ENCODE measurements at regions not wholly inside any gene's neighbourhood (a gene's known extent, or its start where the extent isn't known, plus 50 kb on each side); places are given as distances from the start of the nearest gene placed in this dataset.
"Not testable (repeated sequence)": the region's sequence is repeated elsewhere in the genome, so short reads cannot be mapped to it uniquely, and the experiment has no call there.

DNA sequence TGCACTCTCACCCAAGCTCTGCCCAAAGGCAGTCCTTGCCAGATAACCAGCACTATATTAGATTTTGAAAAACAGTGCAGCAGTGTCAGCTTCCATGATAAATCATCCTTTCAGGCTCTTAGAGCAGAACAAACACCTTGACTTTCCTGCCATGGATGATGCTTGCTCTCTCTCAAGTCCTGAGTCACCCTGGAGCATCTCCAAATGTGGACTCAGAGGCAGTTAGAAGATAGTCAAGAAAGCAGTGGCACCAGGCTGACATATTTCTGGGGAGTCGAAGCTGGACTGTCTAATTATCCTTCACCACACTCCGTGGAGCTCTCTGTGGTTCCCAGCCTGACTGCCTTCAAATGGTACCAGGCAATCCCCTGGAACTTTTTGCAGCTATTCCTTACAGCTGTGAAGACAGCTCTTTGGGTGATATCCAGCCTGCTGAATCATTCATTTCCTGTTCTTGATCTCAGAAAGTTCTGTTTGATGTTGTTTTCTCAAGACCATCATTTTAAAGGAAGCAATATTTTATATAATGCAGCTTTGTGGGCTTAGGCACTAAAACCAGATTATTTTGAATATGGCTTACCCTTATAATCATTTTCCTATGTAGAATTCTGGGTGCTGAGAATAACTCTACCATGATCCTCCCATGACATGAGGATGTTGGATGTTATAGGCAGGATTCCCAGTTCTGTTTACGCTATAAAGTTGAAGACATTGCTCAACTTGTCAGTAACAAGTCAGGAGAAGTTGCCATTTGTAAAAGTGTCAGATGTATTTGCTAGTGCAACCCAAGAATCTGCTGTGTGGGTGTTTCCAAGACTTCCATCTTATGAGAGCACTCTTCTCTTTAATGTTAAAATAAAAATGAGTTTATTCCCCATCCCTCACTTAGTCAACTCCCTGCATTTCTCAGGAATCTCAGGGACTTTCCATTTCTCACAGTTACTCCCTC lies 233.8 kb downstream of the C7orf25 start:
- DNase-seq: peak; percentile 85

DNA sequence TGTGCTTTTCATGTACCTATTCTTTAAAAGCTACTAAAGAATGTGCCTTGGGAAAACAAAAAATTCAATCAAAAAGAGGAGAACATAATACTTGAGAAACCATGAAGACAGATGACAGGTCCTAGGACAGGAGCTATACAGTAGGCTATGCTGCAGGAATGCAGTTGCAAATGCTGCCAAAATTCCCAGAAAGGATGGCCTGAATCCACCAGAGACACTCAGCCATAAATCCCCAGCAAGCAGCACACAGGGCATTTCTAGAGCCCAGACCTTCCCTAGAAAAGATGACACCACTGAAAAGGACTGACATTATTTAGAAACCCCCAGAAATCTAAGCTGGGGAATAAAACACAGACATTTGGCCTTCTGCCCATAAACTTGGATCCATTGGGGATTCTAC lies 237.3 kb downstream of the C7orf25 start:
- no peak for DNase-seq

- DNase-seq: no peak
Observed at GRCh38 chr7:42673951-42674350, 237.9 kb downstream of the C7orf25 start.

- DNase-seq: peak; percentile 46
Observed at GRCh38 chr7:42672339-42672999, 239.4 kb downstream of the C7orf25 start.

DNA sequence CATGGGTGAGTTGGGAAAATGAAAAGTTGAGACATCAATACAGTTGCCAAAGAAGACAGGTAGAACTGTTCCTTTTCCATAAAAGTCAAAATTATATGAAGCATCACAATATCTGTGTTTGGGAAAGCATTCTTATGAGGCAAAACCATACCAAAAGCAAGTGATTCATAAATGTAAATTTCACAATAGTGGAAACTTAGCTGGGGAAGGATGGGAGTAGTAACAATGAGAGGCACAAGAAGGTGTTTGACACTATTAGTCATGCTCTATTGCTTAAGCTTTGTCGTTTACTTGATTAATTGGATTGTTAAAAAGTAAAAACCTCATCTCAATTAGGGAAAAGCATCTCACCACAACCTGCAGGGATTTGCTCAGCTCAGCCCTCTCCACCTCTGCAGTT lies 240.2 kb downstream of the C7orf25 start:
- DNase-seq: peak; percentile 90

DNA sequence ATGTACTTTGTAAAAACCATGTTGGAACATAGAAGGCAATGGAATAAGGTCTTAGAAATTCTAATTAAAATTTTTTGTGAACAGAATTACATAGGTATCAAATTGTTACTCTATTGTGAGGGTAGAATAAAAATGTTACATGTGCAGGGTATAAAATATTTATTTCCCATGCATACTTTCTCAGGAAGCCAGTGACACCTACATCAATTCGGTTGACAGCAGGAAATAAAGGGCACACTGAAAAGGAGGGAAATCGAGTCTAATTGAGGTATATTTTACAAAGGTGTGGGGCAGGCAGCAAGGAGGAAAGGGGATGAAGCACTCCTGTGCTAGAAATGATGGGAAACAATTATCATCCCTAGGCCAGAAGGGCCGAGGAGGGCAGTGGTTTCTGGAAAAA lies 244.9 kb downstream of the C7orf25 start:
- no peak for DNase-seq

DNA sequence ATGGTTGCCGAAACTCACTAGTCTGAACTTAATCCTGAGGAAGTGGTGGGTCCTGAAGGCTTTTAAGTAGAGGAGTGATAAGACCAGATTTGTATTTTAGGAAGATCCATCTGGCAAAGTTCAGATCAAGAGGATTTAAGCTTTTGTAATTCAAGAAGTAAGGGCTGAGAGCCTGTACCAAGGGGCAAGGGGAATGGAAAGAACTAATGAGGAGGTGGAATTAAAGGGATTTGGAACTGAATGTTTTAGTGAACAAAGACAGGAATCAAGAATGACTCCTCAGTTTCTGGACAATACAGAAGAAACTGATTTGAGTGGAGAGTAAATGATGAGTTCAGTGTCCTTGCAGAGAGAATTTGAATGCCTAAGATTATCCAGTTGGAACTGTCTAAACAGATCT lies 249.0 kb downstream of the C7orf25 start:
- DNase-seq: no peak

- DNase-seq: peak; percentile 87
Observed at GRCh38 chr7:42661312-42661711, 250.6 kb downstream of the C7orf25 start.

DNA sequence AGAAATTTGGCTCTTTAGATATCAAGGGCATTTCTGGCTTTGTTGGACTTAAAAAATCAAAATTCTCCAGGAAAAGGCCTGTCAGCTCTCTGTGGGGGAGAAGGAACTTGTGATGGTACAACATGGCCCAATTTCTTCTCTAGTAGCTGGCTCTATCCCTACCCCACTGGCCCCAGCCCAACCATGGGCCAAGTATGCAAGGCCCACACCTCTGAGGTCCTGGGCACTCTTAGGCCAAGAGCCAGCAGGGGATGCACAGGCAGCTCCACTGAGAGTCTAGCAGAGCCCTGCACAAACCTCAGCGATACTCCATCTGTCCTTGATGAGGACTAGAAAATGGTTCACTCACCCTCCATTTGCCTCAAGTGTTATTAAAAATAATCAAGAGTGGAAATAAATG lies 261.2 kb downstream of the C7orf25 start:
- no peak for DNase-seq

GRCh38 chr7:42650171-42650570 lies 261.7 kb downstream of the C7orf25 start:
- no peak for DNase-seq

GRCh38 chr7:42645906-42646305 lies 266.0 kb downstream of the C7orf25 start:
- DNase-seq: peak; percentile 27

- no peak for DNase-seq
Observed at GRCh38 chr7:42642699-42643098, 269.2 kb downstream of the C7orf25 start.

DNA sequence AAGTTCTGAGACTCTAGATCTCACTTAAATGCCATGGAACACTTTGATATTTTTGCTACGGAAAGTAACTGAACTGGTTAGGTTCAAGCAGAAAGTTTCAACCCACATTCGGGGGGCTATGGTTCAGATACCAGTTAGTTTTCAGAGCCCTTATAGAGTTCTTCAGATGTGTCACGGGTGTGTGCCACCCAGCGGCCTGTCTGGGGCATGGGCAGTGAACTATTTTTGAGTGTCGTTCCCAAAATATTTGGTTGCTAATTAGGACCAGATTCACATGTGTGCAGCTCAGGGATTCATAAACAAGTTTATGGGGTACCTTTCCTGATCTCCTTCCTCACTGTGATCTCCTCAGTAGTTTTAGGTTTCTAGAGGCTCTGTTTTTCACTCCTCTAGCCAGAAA lies 271.9 kb downstream of the C7orf25 start:
- DNase-seq: no peak

- DNase-seq: not testable (repeated sequence)
Observed at GRCh38 chr7:42636380-42636779, 275.5 kb downstream of the C7orf25 start.

DNA sequence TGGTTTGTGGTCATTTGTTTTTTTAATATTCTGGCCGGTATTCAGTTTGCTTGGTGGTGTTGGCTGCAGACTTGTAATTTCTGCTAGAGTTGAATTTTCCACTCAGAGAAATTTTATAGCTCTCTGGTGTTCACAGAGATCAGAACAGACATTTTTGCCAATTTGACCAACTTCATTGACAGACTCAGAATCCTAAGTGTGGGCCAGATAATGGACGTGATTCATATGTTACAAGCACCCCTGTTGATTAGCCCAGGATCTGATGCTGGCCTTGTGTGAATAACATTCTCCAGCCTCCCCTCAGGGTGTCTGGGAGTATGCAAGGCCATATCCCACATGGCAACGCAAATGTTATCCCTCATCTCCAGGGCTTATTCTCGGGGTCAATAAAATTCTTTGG lies 283.8 kb downstream of the C7orf25 start:
- no peak for DNase-seq

DNA sequence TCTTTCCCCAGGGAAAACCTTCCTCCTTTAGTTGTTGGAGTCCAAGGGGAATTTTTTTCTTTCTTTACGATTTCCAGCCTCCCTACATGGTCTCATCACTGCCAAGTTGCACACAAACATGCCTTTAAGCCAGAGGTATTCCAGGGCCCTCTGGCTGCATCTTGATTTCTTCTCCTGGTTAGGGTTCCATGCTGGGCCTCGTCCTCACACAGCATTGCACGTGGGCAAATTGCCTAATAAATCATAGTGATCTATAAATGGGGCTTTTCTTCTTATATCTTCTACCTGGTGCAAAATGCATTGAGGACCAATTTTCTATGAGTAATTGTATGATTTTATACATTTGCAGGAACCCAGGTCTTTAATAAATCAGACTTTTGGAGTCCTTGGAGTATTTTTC lies 284.2 kb downstream of the C7orf25 start:
- DNase-seq: no peak

DNA sequence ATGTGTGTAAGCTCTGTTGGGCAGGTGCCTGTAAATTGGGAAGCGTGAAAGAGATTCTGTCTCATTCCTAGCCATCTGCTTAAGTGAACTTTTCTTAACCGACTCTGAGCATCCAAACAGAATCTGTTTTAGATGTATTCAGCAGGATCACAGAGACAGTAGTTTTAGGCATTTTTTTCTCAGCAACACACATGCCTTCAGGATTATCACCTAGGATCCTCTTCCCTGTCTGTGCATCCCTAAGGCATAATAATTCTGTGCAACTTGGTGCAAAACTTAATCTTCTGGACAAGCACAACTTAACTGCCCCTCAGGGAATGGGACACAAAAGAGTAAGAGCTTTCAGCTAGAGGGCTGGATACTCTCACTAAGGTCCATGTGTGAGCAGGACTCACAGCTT lies 284.8 kb downstream of the C7orf25 start:
- no peak for DNase-seq

- DNase-seq: no peak
Observed at GRCh38 chr7:42625421-42625820, 286.4 kb downstream of the C7orf25 start.

- DNase-seq: peak; percentile 53
Observed at GRCh38 chr7:42624471-42624870, 287.4 kb downstream of the C7orf25 start.

GRCh38 chr7:42621543-42622219 lies 290.2 kb downstream of the C7orf25 start:
- no peak for DNase-seq

- DNase-seq: no peak
Observed at GRCh38 chr7:42618651-42619360, 293.1 kb downstream of the C7orf25 start.

- DNase-seq: no peak
Observed at GRCh38 chr7:42617806-42618457, 293.9 kb downstream of the C7orf25 start.

Measured in HCEC 1CT (cell line).